H9 (cell line): ENCODE measurements at regions not wholly inside any gene's neighbourhood (a gene's known extent, or its start where the extent isn't known, plus 50 kb on each side); places are given as distances from the start of the nearest gene placed in this dataset.

Experiments
- DNase-seq: peaks from one replicate; pipeline ENCODE4 v3.0.0-alpha.2; 2017
- H2AFZ ChIP-seq: one replicate; pipeline ENCODE4 v1.6.1; 2013; ENCODE audit warnings: mild to moderate bottlenecking, low read length, control low read depth, moderate library complexity
- H2AK5ac ChIP-seq: 2 replicates; pipeline ENCODE4 v1.6.1; 2013; ENCODE audit warnings: low read length, control low read depth, mixed read lengths; ENCODE audit not compliant: insufficient read length
- H2BK120ac ChIP-seq: one replicate; pipeline ENCODE4 v1.6.1; 2013; ENCODE audit warnings: low read depth, mild to moderate bottlenecking, low read length, control low read depth, inconsistent platforms; ENCODE audit not compliant: poor library complexity, severe bottlenecking
- H2BK12ac ChIP-seq: 2 replicates; pipeline ENCODE4 v1.6.1; 2013; ENCODE audit warnings: low read length, control low read depth, mixed read lengths, low read depth; ENCODE audit not compliant: insufficient read length
- H2BK15ac ChIP-seq: 2 replicates; pipeline ENCODE4 v1.6.1; 2013; ENCODE audit warnings: low read depth, low read length, control low read depth
- H2BK20ac ChIP-seq: one replicate; pipeline ENCODE4 v1.6.1; 2013; ENCODE audit warnings: low read depth, mild to moderate bottlenecking, low read length, control low read depth, inconsistent platforms; ENCODE audit not compliant: poor library complexity, severe bottlenecking
- H2BK5ac ChIP-seq: 2 replicates; pipeline ENCODE4 v1.6.1; 2013; ENCODE audit warnings: low read length, control low read depth, mixed read lengths; ENCODE audit not compliant: insufficient read length
- H3K14ac ChIP-seq: 2 replicates; pipeline ENCODE4 v1.6.1; 2013; ENCODE audit warnings: low read length, control low read depth; ENCODE audit not compliant: insufficient read depth
- H3K18ac ChIP-seq: 2 replicates; pipeline ENCODE4 v1.6.1; 2013; ENCODE audit warnings: low read depth, mild to moderate bottlenecking, mixed read lengths, low read length, control low read depth; ENCODE audit not compliant: insufficient read length
- H3K23ac ChIP-seq: 2 replicates; pipeline ENCODE4 v1.6.1; 2013; ENCODE audit warnings: low read length, control low read depth, mixed read lengths, low read depth; ENCODE audit not compliant: insufficient read length
- H3K23me2 ChIP-seq: 2 replicates; pipeline ENCODE4 v1.6.1; 2013; ENCODE audit warnings: low read depth, mild to moderate bottlenecking, mixed read lengths, low read length, control low read depth; ENCODE audit not compliant: insufficient read length, poor library complexity, severe bottlenecking
- H3K27ac ChIP-seq: 2 replicates; pipeline ENCODE4 v1.5.1; 2013; ENCODE audit warnings: low read length, control low read depth, mixed read lengths, low read depth; ENCODE audit not compliant: insufficient read length
- H3K27me3 ChIP-seq: 2 replicates; pipeline ENCODE4 v1.6.1; 2013; ENCODE audit warnings: low read length, control low read depth, inconsistent platforms; ENCODE audit not compliant: insufficient read depth
- H3K4ac ChIP-seq: 2 replicates; pipeline ENCODE4 v1.6.1; 2013; ENCODE audit warnings: low read depth, mild to moderate bottlenecking, control low read depth, inconsistent platforms, low read length, moderate library complexity
- H3K4me1 ChIP-seq: 2 replicates; pipeline ENCODE4 v1.6.1; 2013; ENCODE audit warnings: low read length, control low read depth, inconsistent platforms; ENCODE audit not compliant: insufficient read depth
- H3K4me2 ChIP-seq: 2 replicates; pipeline ENCODE4 v1.6.1; 2013; ENCODE audit warnings: low read length, control low read depth, mixed read lengths; ENCODE audit not compliant: insufficient read length, insufficient read depth
- H3K56ac ChIP-seq: 2 replicates; pipeline ENCODE4 v1.6.1; 2013; ENCODE audit warnings: low read depth, mild to moderate bottlenecking, mixed read lengths, low read length, control low read depth; ENCODE audit not compliant: insufficient read length
- H3K79me1 ChIP-seq: 2 replicates; pipeline ENCODE4 v1.6.1; 2013; ENCODE audit warnings: low read depth, mild to moderate bottlenecking, moderate library complexity, low read length, control low read depth, inconsistent platforms; ENCODE audit not compliant: insufficient read depth, poor library complexity, severe bottlenecking
- H3K79me2 ChIP-seq: 2 replicates; pipeline ENCODE4 v1.6.1; 2013; ENCODE audit warnings: low read length, control low read depth, inconsistent platforms; ENCODE audit not compliant: insufficient read depth
- H3K9ac ChIP-seq: 2 replicates; pipeline ENCODE4 v1.6.1; 2013; ENCODE audit warnings: low read length, control low read depth, mixed read lengths; ENCODE audit not compliant: insufficient read length; ENCODE audit errors: extremely low read depth
- H3K9me3 ChIP-seq: one replicate; pipeline ENCODE4 v1.6.1; 2013; ENCODE audit warnings: low read depth, low read length, inconsistent platforms; ENCODE audit not compliant: control insufficient read depth
- H3T11ph ChIP-seq: one replicate; pipeline ENCODE4 v1.6.1; 2013; ENCODE audit warnings: mild to moderate bottlenecking, low read length, control low read depth, inconsistent platforms
- H4K20me1 ChIP-seq: one replicate; pipeline ENCODE4 v1.6.1; 2013; ENCODE audit not compliant: control insufficient read depth, insufficient read length, insufficient read depth
- H4K5ac ChIP-seq: 2 replicates; pipeline ENCODE4 v1.6.1; 2013; ENCODE audit warnings: low read depth, mild to moderate bottlenecking, mixed read lengths, low read length, control low read depth; ENCODE audit not compliant: insufficient read length
- H4K8ac ChIP-seq: replicated peaks from 2 replicates; pipeline ENCODE4 v1.6.1; 2013; ENCODE audit warnings: low read length, control low read depth, mixed read lengths, low read depth; ENCODE audit not compliant: insufficient read length
- H4K91ac ChIP-seq: 2 replicates; pipeline ENCODE4 v1.6.1; 2013; ENCODE audit warnings: low read depth, mild to moderate bottlenecking, moderate library complexity, mixed read lengths, low read length, control low read depth; ENCODE audit not compliant: insufficient read length
- H3K27ac Mint-ChIP-seq, 3 experiments: 2 replicates in 2 of 3; 3 replicates in 1 of 3; pipeline ENCODE4 v1.8.0; 2020 to 2021; ENCODE audit warnings: mixed read lengths in 3 of 3, mild to moderate bottlenecking in 1 of 3, moderate library complexity in 1 of 3
- H3K27me3 Mint-ChIP-seq: 2 replicates; pipeline ENCODE4 v1.8.0; 2021; ENCODE audit warnings: low read depth, mild to moderate bottlenecking, moderate library complexity, mixed read lengths
- H3K36me3 Mint-ChIP-seq, 3 experiments: 2 replicates in 2 of 3; 3 replicates in 1 of 3; pipeline ENCODE4 v1.8.0; 2020 to 2021; ENCODE audit warnings: low read depth in 3 of 3, mixed read lengths in 3 of 3; ENCODE audit not compliant: insufficient read depth in 1 of 3
- H3K4me1 Mint-ChIP-seq, 2 experiments: 2 replicates each; pipeline ENCODE4 v1.8.0; 2020; ENCODE audit warnings: mixed read lengths in 2 of 2
- H3K4me3 Mint-ChIP-seq, 2 experiments: 2 replicates in 1 of 2; 3 replicates in 1 of 2; pipeline ENCODE4 v1.8.0; 2020 to 2021; ENCODE audit warnings: mild to moderate bottlenecking in 2 of 2, mixed read lengths in 2 of 2, moderate library complexity in 1 of 2
- H3K9me3 Mint-ChIP-seq, 2 experiments: 2 replicates in 1 of 2; 3 replicates in 1 of 2; pipeline ENCODE4 v1.8.0; 2020; ENCODE audit warnings: mild to moderate bottlenecking in 2 of 2, mixed read lengths in 2 of 2, moderate library complexity in 1 of 2
- WGBS: extraction: QIAGEN DNeasy Blood & Tissue Kit; methylation state at CpG from one replicate; pipeline ENCODE4 v1.1.7; 2013; ENCODE audit warnings: missing lambda C conversion rate, low lambda C conversion rate, mixed read lengths; ENCODE audit not compliant: insufficient read length; ENCODE audit errors: extremely low coverage; 5-methylcytosine and 5-hydroxymethylcytosine counted together
- TF ChIP-seq, protein P1 (sequence below): fragments of 200-600 bp; sonication (generic); conservative IDR thresholded peaks from 3 replicates; pipeline ENCODE4 v1.8.0; 2021; ENCODE audit warnings: antibody characterized with exemption, mild to moderate bottlenecking

DNA sequence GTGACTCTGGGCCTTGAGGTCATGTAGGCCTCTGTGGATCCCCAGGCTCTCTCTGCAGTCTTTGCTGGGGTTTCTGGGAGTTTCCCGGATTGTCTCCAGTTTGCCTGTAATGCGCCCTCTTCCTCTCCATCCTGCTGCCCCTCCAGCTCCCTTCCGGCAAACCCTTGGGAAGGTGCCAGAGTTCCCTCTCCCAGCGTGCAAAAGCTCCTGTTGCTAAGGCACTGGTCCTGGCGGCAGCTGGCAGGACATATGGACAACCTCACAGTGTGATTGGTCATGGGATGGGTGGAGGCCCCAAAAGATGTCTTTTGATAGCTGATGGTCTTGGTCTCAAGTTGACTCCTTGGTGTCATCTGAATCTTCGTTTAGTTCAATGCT, 320.1 kb downstream of the CYP26B1 start:
- WGBS = no CpG with 5 or more reads among the region's 6 CpGs
- Histone ChIP-seq H3K9me3 (no peaks in the 10 kb centered on the region), H3K27me3 (no peaks in the 10 kb centered on the region), H3K23ac (no peak overlapping the region), H3K79me2 (no peaks in the 10 kb centered on the region), H2BK15ac (no peak overlapping the region), H3K27ac (no peak overlapping the region), H3K4ac (no peak overlapping the region), H2BK120ac (no peak overlapping the region), H3K56ac (no peak overlapping the region), H4K8ac (no peak overlapping the region), H2BK12ac (no peak overlapping the region), H2BK5ac (no peak overlapping the region), H3K18ac (no peak overlapping the region), H3K23me2 (no peaks in the 10 kb centered on the region), H3K4me2 (no peak overlapping the region), H4K91ac (no peak overlapping the region), H3K9ac (no peak overlapping the region), H3T11ph (no peak overlapping the region), H3K14ac (no peak overlapping the region), H3K4me1 (no peaks in the 10 kb centered on the region), H2BK20ac (no peak overlapping the region), H3K79me1 (no peaks in the 10 kb centered on the region), H4K5ac (no peak overlapping the region), H2AK5ac (no peak overlapping the region), H2AFZ (no peak overlapping the region), H4K20me1 (no peaks in the 10 kb centered on the region)
- TF ChIP-seq, protein P1, sequence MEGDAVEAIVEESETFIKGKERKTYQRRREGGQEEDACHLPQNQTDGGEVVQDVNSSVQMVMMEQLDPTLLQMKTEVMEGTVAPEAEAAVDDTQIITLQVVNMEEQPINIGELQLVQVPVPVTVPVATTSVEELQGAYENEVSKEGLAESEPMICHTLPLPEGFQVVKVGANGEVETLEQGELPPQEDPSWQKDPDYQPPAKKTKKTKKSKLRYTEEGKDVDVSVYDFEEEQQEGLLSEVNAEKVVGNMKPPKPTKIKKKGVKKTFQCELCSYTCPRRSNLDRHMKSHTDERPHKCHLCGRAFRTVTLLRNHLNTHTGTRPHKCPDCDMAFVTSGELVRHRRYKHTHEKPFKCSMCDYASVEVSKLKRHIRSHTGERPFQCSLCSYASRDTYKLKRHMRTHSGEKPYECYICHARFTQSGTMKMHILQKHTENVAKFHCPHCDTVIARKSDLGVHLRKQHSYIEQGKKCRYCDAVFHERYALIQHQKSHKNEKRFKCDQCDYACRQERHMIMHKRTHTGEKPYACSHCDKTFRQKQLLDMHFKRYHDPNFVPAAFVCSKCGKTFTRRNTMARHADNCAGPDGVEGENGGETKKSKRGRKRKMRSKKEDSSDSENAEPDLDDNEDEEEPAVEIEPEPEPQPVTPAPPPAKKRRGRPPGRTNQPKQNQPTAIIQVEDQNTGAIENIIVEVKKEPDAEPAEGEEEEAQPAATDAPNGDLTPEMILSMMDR = no peak
- Mint-ChIP-seq H3K4me3 (no peak overlapping the region), H3K36me3 (peaks cover 0 to 10% (median 0%) of the 10 kb centered on the region in 3 experiments; a peak in 1 of 7 replicates), H3K27ac (no peak overlapping the region), H3K9me3 (peaks cover 14 to 19% of the 10 kb centered on the region in 2 experiments), H3K4me1 (no peaks in the 10 kb centered on the region), H3K27me3 (peaks cover 1% of the 10 kb centered on the region; the same call in 1 of the 2 replicates)
- peak; percentile 10 for DNase-seq
